GM19328 (cell line): ENCODE measurements at regions not wholly inside any gene's neighbourhood (a gene's known extent, or its start where the extent isn't known, plus 50 kb on each side); places are given as distances from the start of the nearest gene placed in this dataset.
"Not testable (repeated sequence)": the region's sequence is repeated elsewhere in the genome, so short reads cannot be mapped to it uniquely, and the experiment has no call there.

ENCODE experiments used
- ATAC-seq: cut with Tn5 transposase; IDR thresholded peaks from one replicate; pipeline ENCODE4 v1.9.1; 2021; ENCODE audit warnings: mild to moderate bottlenecking, moderate library complexity; ENCODE audit not compliant: unreplicated experiment

DNA sequence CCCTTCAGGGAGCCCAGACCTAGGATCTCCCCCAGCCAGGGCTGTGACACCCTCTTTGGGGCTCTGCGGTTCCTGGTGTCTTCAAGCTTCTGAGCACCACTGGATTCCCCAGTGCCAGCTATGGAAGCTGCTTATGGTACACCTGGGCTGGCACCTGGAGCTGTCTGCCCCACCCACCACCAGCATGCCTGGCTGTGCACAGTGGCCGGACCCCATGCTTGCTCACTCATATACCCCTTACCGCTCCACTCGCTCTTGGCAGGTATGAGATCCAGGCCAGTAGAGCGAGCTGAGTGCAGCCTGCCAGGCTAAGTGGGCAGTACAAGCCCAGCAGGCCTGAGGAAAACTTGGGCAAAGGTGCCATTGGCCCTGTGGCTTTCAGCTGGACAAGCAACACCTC is 114.0 kb downstream of the DACT1 start:
- no peak for ATAC-seq

DNA sequence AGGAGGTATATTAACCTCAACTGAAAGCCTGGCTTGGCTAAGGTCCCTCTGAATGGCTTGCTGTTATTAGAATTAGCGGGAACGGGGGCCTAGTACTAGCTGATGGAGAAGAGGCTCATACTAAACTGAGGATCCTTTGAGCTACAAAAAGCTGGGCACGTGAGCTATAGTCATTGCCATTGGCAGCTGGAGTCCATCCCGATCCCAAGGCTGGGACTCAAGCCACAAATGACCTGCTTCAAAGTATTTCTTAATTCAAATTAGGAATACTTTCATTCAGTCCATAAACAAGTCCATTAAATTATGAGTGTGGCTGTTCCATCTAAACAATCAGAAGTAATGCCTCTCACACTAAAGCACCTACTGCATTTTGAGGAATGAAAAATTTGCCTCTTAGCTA is 114.5 kb downstream of the DACT1 start:
- no peak for ATAC-seq

DNA sequence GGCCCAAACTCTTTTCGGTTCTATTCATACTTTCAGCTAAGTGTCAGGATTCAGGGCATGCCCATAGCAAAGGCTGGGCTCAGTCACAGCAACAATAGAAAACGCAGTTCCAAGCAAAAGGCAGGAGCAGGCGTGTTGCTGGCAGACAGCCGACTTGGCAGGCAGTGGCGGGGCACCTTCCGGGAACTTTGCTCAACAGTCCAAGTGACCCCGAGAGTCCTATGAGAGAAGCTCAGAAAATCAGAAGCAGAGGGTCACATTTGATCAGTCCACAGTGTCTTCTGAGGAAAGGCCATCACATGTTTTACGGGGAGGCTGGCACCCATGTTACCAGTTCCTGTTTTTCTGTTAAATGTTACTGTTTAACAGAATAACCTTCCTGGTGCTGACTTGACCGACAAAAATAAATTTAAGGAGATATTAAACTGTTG is 115.0 kb downstream of the DACT1 start:
- ATAC-seq = no peak

DNA sequence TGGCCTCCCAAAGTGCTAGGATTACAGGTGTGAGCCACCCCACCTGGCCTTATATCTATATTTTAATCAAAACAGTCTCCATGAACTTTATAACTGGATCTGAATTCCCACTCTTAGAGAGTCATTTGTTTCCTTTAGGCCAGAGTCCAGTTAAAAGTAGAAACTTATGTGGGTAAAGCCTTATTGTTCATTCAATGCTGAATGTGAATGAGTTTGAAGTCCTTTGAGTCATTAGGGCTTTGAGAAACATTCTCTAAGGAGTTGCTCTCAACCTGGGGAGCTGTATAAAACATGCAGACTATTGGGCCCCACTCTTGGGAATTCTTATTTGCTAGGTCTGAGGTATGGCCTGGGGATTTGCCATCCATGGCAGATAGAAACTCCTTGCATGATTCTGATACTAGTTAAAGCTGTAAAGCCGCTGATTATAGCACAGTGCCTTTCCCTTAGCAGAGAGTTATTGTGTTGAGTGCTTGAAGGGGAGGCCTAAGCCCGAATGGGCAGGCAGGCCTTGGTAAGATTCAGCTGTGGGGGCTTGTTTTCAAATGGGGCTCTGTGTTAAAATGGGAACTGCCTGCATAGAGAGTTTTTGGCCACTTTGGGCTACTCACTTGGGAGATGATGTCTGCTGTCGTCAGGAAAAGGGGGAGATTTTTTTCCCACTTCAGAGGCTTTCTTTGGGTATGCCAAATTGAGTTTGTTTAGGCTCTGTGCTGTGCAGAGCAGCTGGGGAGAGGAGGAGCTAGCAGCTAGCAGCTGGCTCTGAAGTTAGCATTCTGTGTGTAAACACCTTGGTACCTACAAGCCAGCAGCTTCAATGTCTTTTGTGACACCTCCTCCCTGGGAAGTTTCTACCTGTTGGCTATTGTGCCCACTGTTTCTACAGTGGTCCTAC is 117.5 kb downstream of the DACT1 start:
- no peak for ATAC-seq

DNA sequence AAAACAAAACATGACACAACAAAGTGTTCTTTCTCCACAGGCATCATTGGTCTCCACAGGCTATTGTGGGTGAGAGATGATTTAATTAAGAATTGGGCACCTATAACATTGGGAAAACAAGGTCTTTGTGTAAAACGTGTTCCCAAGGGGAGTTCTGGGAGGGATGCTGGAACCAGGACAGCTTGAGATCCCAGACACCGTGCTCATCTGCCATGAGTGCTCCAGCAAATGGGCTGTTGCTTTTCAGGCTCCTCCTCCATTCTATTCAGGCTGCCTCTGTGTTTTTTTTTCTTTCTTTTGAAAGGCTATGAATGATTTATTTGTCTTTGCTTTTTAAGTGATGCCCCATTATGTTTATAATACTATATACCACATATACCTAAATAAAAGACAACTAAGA is 122.4 kb downstream of the DACT1 start:
- ATAC-seq = no peak

DNA sequence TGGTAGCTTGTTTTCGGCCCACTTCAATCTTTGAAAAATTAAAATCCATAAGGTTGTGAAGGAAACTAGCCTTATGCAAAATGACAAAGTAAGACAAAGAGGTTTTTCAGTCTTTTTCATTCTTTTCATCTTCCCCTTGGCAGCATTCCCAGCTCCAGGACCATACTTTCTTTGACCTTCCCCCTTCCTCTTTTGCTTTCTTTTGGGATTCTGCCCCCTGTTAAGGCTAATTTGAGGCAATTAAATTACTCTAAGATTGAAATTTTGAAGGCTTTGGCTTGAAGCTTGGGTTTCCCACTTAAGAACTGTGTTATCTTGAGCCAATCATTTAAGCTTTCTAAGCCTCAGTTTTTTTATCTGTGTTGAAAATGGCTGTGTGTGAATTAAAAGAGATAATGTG is 124.9 kb downstream of the DACT1 start:
- no peak for ATAC-seq

DNA sequence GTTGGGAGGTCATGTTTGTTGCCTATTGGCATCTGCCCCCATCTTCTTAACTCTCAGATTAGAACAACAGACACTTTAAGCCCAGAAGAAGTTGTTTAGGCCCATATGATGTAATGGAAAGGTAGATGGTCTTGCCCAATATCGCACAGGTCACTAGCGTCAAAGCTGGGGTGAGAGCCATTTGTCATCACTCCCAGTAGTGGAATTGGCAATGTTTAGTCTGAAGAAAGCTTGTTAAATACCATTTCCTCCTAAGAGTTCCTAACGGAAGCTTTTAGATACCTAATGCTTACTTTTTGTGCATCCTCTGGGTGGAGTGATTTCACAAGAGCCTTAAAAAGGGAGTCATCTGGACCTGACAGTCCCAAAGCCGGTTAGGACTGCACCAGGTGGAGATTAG is 125.4 kb downstream of the DACT1 start:
- no peak for ATAC-seq

DNA sequence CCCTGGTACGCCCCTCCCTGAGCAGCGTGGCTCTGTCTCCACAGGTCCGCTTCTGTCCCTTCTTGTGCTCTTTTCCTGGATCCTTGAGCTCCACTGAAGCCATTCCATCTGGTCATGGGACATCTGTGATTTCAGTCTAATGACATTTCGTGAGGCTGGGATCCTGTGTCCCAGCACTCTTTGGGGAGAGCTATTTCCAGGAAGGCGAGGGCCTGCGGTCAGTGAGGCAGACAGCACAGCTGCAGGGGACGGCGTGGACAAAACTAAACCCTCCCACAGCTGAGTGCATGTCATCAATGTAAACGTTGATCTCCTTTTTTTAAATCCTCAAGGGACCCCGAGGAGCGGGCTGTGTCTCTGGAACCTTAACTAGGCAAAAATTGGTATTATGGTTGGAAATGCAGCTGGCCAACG is 127.7 kb downstream of the DACT1 start:
- ATAC-seq = no peak

DNA sequence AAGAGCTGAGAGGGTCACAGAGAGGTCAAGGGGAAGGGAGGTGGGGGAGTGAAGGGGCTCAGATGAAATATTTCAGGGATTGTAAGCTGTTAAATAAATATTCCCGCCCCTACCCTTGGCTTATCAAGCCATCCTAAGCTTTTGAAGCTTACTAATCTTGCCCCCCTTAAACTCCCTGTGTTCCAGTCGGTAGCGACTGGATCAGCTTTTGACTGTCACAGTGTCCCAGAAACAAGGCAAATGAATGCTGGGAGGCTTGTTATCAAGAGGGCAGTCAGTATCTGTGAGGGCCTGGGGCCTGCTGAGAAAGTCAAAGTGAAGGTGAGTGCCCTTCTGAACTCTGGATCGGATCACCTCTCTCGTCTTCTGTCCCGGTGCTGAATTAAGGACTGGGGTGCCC is 128.1 kb downstream of the DACT1 start:
- ATAC-seq = no peak

DNA sequence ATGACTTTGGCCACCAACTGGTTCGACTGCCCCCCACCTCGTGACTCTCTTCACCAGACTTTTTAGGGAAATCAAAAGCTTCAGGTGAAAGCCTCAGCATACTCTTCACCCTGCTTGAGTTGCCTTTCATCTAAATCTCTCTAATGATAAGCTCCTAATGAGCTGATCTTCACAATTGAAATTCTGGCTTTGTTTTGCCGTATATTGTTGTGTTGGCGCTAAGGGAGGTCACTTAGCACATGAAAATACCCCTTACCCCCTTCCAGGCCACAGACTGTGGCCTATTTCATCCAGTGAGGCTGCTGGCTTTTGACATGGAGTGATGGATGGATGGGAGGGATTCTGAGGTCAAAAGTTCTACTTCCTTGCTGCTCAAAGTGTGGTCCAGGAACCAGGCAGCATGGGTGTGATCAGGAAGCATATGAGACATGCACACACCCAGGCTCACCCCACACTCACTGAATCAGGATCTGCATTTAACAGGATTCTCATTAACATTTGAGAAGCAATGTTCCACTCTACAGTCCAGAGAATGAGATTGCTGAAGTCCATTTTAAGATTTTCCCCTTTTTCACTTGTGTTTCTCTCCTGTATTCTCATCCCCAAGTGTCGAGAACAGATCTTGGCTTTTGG is 131.4 kb downstream of the DACT1 start:
- ATAC-seq = no peak

DNA sequence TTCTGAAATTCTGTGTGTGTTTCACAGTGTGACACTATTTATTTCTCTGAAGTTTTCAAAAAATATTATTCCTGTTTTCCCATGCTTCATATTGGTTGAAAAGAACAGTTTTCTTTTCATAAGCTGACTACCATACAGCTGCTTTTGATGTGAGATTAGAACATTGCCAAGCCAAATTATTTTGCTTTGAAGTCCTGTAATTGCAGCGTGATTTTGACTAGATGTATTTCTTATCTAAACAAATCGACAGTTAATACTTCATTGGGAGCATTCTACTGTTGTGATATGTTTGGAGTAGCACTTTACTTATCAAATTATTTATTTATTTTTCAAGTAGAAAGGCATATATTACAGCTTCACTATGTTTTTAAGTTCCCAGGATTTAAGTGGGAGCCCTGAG is 132.0 kb downstream of the DACT1 start:
- ATAC-seq = no peak

DNA sequence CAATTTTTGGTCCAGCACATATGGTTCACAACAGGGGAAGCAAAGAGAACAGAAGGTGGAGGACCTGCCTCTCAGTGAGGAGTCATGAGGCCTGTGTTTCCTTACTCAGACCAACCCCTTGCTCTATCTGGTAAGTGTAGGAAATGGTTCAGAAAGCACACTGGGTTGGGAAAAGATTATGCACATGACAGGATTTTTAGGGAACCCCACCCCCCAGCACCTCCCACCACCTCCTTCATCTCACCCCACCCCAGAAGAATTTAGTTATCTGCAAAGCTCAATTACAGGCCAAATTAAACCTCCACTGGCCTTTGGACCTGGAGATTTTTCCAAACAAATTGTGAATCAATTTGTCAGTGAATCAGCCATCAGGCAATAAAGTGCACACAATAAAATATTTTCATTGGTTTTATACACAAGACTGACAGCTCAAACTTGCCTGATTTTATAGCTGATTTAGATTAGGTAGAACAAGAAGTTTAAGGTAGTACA is 132.8 kb downstream of the DACT1 start:
- no peak for ATAC-seq

DNA sequence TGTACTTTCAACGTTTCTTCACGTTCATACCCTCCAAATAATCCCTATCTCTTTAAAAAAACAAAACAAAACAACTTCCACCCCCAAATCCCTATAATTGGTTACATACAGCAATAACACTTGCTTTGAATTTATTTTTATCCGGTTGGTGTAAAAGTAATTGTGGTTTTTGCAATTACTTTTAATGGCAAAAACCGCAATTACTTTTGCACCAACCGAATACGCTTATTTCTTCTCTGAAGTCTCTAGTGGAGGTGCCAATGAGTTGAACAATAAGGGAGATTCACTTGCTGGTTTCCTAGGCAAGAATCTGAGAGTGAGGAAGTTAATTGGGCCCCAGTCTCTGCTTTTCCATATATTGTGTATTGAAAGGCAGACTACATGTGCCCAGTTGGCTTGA is 133.3 kb downstream of the DACT1 start:
- no peak for ATAC-seq

DNA sequence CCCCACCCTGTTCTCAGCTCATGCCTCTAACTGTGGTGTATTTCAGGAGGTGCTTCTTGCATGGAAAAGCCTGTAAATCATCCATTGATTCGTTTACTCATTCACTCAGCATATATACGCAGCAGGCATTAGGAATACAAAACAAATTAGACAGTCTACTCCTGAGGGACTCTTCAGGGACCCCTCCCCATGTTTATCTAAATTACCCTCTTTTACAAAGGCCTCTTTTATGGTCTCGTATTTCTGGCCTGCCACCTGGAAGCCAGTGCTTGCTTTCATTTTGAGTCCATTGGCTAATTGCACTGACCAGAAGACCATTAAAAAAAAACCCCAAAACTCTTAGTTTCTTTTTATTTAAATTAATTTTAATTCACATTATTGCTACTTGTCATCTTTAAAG is 134.4 kb downstream of the DACT1 start:
- ATAC-seq = no peak

DNA sequence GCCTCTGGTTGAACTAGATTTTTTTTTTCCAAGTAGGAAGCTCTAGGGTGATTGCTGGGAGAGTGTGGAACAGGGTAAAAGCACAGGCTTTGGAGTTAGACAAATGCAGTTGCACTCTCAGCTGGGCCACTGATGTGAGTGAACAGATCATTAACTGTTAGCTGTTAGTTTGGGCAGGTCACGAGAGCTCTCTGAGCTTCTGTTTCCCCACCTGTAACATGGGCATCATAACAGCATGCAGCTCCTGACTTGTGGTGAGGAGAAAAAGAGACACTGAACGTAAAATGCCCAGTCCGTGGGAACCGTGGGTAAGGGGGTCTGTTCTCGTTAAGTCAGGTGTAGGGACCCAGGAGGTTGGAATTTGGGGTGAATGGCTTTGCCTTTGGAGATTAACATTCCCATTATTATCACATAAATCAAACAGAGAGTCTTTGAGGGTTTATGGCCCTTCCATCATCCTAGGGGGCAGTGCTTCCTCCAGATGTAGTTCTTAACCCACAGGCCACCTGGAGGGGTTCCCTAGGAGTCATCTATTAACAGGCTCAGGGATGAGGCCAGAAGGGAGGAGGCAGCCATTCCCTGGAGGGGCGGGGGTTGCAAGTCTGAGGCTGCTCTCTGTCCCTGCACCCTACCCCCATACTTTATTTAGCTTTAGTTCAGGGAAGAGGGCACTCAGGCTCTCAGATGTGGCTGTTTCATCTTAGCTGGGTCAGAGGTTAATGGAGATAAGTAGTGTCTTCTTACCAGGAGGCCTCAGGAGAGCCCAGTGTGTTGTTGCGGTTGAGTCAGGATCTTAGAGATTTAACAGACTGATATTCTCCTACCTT is 135.2 kb downstream of the DACT1 start:
- no peak for ATAC-seq

DNA sequence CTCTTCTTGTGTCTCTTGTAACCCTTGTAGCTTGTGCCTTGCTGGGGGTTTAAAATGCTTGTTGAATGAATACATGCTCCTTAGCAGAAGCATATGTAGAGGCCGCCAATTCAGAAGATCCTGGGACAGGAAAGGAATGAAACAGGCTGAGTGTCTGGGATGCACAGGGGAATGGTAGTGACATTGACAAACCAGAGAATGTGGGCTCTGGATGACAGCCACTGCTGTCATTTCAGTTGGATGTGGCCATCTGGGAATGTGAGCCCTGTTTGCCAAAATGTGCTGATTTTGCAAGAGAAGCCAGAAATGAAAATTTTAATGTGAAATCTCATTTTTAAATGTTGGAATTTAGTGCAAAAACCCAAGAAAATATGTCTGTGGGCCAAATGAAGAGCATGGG is 136.8 kb downstream of the DACT1 start:
- no peak for ATAC-seq

DNA sequence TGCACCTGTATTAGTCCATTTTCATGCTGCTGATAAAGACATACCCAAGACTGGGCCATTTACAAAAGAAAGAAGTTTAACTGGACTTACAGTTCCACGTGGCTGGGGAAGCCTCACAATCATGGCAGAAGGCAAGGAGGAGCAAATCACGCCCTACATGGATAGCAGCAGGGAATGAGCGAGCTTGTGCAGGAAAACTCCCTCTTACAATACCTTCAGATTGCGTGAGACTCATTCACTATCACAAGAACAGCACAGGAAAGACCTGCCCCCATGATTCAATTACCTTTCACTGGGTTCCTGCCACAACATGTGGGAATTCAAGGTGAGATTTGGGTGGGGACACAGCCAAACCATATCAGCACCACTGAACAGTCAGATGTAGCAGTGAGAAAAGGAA is 137.4 kb downstream of the DACT1 start:
- ATAC-seq = not testable (repeated sequence)

DNA sequence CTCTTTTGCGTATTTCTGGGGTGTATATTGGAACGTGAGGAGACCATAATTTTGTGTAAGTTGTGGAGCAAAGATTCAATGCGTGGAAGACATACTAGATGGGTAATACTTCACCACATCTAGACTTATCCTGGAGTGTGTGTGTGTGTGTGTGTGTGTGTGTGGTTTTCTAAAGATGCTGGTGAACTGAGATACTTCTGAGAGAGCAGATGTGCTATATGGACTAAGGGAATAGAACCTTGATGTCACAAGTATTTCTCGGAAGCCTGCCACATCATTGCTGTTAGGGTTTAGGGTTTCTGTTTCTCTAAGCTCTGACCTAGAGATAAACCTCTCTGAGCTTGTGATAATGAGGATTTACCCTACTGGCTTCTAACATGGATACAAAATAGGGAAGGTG is 138.8 kb downstream of the DACT1 start:
- ATAC-seq = no peak

DNA sequence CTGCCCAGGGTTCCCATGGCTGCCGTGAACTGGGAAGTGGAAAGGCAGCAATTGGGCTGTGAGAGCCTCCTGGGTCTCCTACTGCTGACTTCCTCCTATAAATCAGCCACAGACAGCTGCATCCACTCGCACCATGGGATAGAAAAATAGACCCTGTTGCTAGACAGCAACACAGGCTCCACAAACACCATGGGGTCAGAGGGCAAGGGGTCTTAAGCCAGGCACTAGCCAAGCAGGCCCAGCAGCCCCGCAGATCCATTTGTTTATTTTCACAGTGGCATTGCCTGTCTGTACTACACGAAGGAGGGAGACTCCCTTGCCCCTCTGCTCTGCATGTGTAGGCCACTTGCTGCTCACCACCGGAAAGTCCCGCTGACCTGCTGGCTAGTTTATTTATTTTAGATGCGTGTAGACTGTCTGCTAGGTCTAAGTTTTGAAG is 139.8 kb downstream of the DACT1 start:
- no peak for ATAC-seq

DNA sequence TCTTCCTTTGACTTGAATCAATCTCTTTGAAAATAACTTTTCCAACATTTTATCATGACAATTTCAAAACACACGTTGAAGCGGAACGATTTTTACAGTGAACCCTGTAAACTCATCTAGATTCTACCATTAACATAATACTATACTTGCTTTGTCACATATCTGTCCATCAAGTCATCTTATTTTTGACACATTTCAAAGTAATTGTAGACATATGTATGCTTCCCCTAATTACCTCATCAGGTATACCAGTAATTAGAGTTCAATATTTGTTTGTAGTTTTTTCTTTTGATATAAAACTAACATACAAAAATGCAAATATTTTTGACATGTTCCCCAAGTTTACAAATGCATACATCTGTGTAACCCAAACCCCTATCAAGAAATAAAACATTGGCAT is 140.4 kb downstream of the DACT1 start:
- no peak for ATAC-seq

DNA sequence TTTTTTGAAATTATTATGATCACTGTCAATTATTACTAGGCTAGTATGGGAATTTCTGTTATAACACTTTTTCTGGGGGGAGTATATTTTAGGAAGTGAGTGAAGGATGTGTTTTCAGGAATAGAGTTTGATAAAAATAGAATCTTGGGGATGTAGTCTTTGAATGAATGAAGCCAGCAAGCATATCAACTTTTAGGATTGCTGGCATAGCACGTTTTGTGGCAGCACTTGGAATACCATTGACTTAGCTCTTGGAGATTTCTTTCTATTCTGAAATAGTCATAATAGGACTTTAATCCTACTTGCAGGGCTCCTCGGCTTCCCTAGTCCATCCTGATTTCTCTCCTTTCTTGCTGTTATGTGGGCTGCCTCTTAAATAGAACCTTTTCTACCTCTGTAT is 141.6 kb downstream of the DACT1 start:
- ATAC-seq = no peak
